Fibroblast of skin of right quadriceps (primary cell): ENCODE measurements at regions not wholly inside any gene's neighbourhood (a gene's known extent, or its start where the extent isn't known, plus 50 kb on each side); places are given as distances from the start of the nearest gene placed in this dataset.
A peak's percentile ranks its signal among the peaks of the same experiment; 100 is the strongest.

ENCODE experiments used
- DNase-seq: peaks from one replicate; pipeline ENCODE4 v3.0.0-alpha.2; 2013

GRCh38 chr20:9981829-9982228 is 53.0 kb upstream of the ANKEF1 start:
- DNase-seq, result peak; percentile 29

- peak; percentile 89 for DNase-seq
These were observed 56.3 kb upstream of the ANKEF1 start for GRCh38 chr20:9978397-9979004.

GRCh38 chr20:9977629-9978028 is 57.2 kb upstream of the ANKEF1 start:
- no peak for DNase-seq

GRCh38 chr20:9974324-9974723 is 60.5 kb upstream of the ANKEF1 start:
- no peak for DNase-seq

GRCh38 chr20:9971746-9972145 is 63.0 kb upstream of the ANKEF1 start:
- no peak for DNase-seq

- DNase-seq, result no peak
These were observed 65.2 kb upstream of the ANKEF1 start for GRCh38 chr20:9969626-9970025.

- no peak for DNase-seq
These were observed 66.8 kb upstream of the ANKEF1 start for GRCh38 chr20:9968015-9968414.

- no peak for DNase-seq
These were observed 67.8 kb upstream of the ANKEF1 start for GRCh38 chr20:9966966-9967365.

- no peak for DNase-seq
These were observed 71.8 kb upstream of the ANKEF1 start for GRCh38 chr20:9963029-9963428.

- no peak for DNase-seq
These were observed 76.1 kb upstream of the ANKEF1 start for GRCh38 chr20:9958693-9959092.

GRCh38 chr20:9955646-9956045 is 79.1 kb upstream of the ANKEF1 start:
- DNase-seq, result peak; percentile 35

- DNase-seq, result no peak
These were observed 85.2 kb upstream of the ANKEF1 start for GRCh38 chr20:9949563-9949962.

- peak; percentile 2 for DNase-seq
These were observed 89.4 kb upstream of the ANKEF1 start for GRCh38 chr20:9945408-9945807.

- DNase-seq, result no peak
These were observed 92.1 kb upstream of the ANKEF1 start for GRCh38 chr20:9942736-9943135.

GRCh38 chr20:9940329-9940728 is 94.5 kb upstream of the ANKEF1 start:
- no peak for DNase-seq

- no peak for DNase-seq
These were observed 95.6 kb upstream of the ANKEF1 start for GRCh38 chr20:9939231-9939630.

GRCh38 chr20:9935285-9935684 is 96.4 kb upstream of the PAK5 start:
- DNase-seq, result no peak

GRCh38 chr20:9930142-9930541 is 91.3 kb upstream of the PAK5 start:
- DNase-seq, result no peak

GRCh38 chr20:9928955-9929354 is 90.1 kb upstream of the PAK5 start:
- DNase-seq, result no peak

- no peak for DNase-seq
These were observed 89.4 kb upstream of the PAK5 start for GRCh38 chr20:9928281-9928737.

GRCh38 chr20:9927224-9927623 is 88.3 kb upstream of the PAK5 start:
- DNase-seq, result no peak

- no peak for DNase-seq
These were observed 87.6 kb upstream of the PAK5 start for GRCh38 chr20:9926476-9926875.

- DNase-seq, result no peak
These were observed 87.1 kb upstream of the PAK5 start for GRCh38 chr20:9926007-9926406.

- no peak for DNase-seq
These were observed 84.8 kb upstream of the PAK5 start for GRCh38 chr20:9923648-9924047.

GRCh38 chr20:9920866-9921265 is 82.0 kb upstream of the PAK5 start:
- no peak for DNase-seq
